K562 (cell line): ENCODE measurements at regions not wholly inside any gene's neighbourhood (a gene's known extent, or its start where the extent isn't known, plus 50 kb on each side); places are given as distances from the start of the nearest gene placed in this dataset.

Source experiments
- ATAC-seq: fragments of 200-7000 bp; cut with Tn5 transposase; 3 replicates; pipeline ENCODE4 v1.9.1; 2020; ENCODE audit warnings: moderate library complexity
- BruUV-seq: library from RNA; stranded (reverse); fragments of 400-500 nt; replicated peaks from 2 replicates; lab custom pipeline; 2021; lab: Mats Ljungman, UMichigan
- CTCF ChIA-PET: fragments of 300-600 bp; formaldehyde crosslinking; extraction: SDS; loops from one replicate; lab custom pipeline; 2021; ENCODE audit warnings: low intra/inter-chr PET ratio; lab: Yijun Ruan, JAX
- POLR2A ChIA-PET: fragments of 300-600, 350-650 bp; sonication (Branson Sonifier 250); formaldehyde crosslinking; extraction: SDS; loops from one replicate; lab custom pipeline; 2021; ENCODE audit warnings: antibody characterized with exemption, inconsistent platforms; lab: Yijun Ruan, JAX
- DNase-seq, 4 experiments: peaks; one replicate each; pipeline versions ENCODE4 v3.0.0 to v3.0.0-alpha.2; 2011 to 2018; ENCODE audit warnings: low spot score in 3 of 4, mixed read lengths in 3 of 4; ENCODE audit errors: extremely low read depth in 1 of 4
- FAIRE-seq: peaks from 2 replicates; lab custom pipeline; 2011; peaks lifted over from hg19 to GRCh38; lab: Jason Lieb, UNC
- H2AFZ ChIP-seq: 2 replicates; pipeline ENCODE4 v1.6.0; 2011; ENCODE audit warnings: low read depth, low read length, control low read depth, inconsistent platforms
- H3K27ac ChIP-seq: fragments of 200-600 bp; 3 replicates; pipeline ENCODE4 v1.8.0; 2011; ENCODE audit warnings: low read depth, mild to moderate bottlenecking, control low read depth, inconsistent platforms, low read length, moderate library complexity, mixed read lengths; ENCODE audit errors: extremely low read depth
- H3K27me3 ChIP-seq, 2 experiments: fragments of 300-600 bp in 1 of 2; 2 replicates in 1 of 2; 3 replicates in 1 of 2; pipeline versions ENCODE4 v1.6.0 to v1.8.0; 2011; ENCODE audit warnings: inconsistent platforms in 2 of 2, low read length in 2 of 2, mild to moderate bottlenecking in 1 of 2, mixed read lengths in 1 of 2, moderate library complexity in 1 of 2; ENCODE audit not compliant: control insufficient read depth in 2 of 2, insufficient read depth in 2 of 2
- H3K36me3 ChIP-seq: fragments of 300-600 bp; 3 replicates; pipeline ENCODE4 v1.8.0; 2011; ENCODE audit warnings: mild to moderate bottlenecking, low read length, inconsistent platforms; ENCODE audit not compliant: control insufficient read depth, insufficient read depth
- H3K4me1 ChIP-seq, 2 experiments: fragments of 200-600 bp in 1 of 2; replicated peaks in 1 of 2; 2 replicates in 1 of 2; 3 replicates in 1 of 2; pipeline versions ENCODE4 v1.5.1 to v1.8.0; 2011; ENCODE audit warnings: inconsistent platforms in 2 of 2, low read length in 2 of 2, mild to moderate bottlenecking in 1 of 2, mixed read lengths in 1 of 2, moderate library complexity in 1 of 2; ENCODE audit not compliant: control insufficient read depth in 2 of 2, insufficient read depth in 2 of 2
- H3K4me2 ChIP-seq: 2 replicates; pipeline ENCODE4 v1.6.1; 2011; ENCODE audit warnings: low read length, control low read depth, inconsistent platforms, mixed read lengths; ENCODE audit not compliant: insufficient read depth
- H3K4me3 ChIP-seq: fragments of 200-600 bp; sonication (generic), shearing (Covaris generic); 2 replicates; pipeline ENCODE4 v1.5.1; 2016; ENCODE audit warnings: control low read depth, inconsistent platforms
- H3K79me2 ChIP-seq: fragments of 200-600 bp; 3 replicates; pipeline ENCODE4 v1.8.0; 2011; ENCODE audit warnings: low read length, inconsistent platforms; ENCODE audit not compliant: control insufficient read depth, insufficient read depth
- H3K9ac ChIP-seq, 2 experiments: 2 replicates each; pipeline versions ENCODE4 v1.6.0 to v1.6.1; 2011; ENCODE audit warnings: low read depth in 2 of 2, low read length in 2 of 2, control low read depth in 1 of 2, inconsistent platforms in 1 of 2, mild to moderate bottlenecking in 1 of 2, mixed read lengths in 1 of 2; ENCODE audit not compliant: insufficient read depth in 1 of 2
- H3K9me1 ChIP-seq: one replicate; pipeline ENCODE4 v1.6.0; 2011; ENCODE audit warnings: inconsistent platforms, mild to moderate bottlenecking, low read length, moderate library complexity; ENCODE audit not compliant: control insufficient read depth, insufficient read depth
- H3K9me3 ChIP-seq: replicated peaks from 2 replicates; pipeline ENCODE4 v1.5.1; 2011; ENCODE audit warnings: low read depth, low read length, inconsistent platforms; ENCODE audit not compliant: control insufficient read depth, insufficient read depth
- H4K20me1 ChIP-seq: replicated peaks from 2 replicates; pipeline ENCODE4 v1.6.1; 2011; ENCODE audit warnings: low read length, inconsistent platforms, mixed read lengths; ENCODE audit not compliant: control insufficient read depth, insufficient read depth
- ILK ChIP-seq: fragments of 450-650 bp; IDR thresholded peaks from 2 replicates; pipeline ENCODE4 v1.6.1; 2016; ENCODE audit warnings: missing genetic modification characterization, low read depth, mild to moderate bottlenecking, missing compliant biosample characterization, moderate library complexity, borderline replicate concordance
- MEF2D ChIP-seq: conservative IDR thresholded peaks from 2 replicates; pipeline ENCODE4 v1.6.1; 2016; ENCODE audit warnings: low read depth, missing genetic modification characterization, missing compliant biosample characterization
- NCOA1 ChIP-seq: fragments of 450-650 bp; IDR thresholded peaks from 2 replicates; pipeline ENCODE4 v1.6.1; 2016; ENCODE audit warnings: low read depth
- NCOA2 ChIP-seq, 2 experiments: fragments of 450-650 bp; IDR thresholded peaks; 2 replicates each; pipeline ENCODE4 v1.6.1; 2018; ENCODE audit warnings: mild to moderate bottlenecking in 2 of 2, moderate library complexity in 1 of 2; ENCODE audit not compliant: partially characterized antibody in 2 of 2
- SMARCB1 ChIP-seq: IDR thresholded peaks from 2 replicates; pipeline ENCODE4 v1.6.1; 2011; ENCODE audit warnings: improper control_type of control experiment, low read depth; ENCODE audit not compliant: insufficient read length
- SNRNP70 ChIP-seq: fragments of 200-400 bp; formaldehyde crosslinking; optimal IDR thresholded peaks from 2 replicates; pipeline ENCODE3; 2017; ENCODE audit warnings: low read depth, low read length
- WGBS: fragments of 100-300 bp; shearing (Covaris generic); methylation state at CpG from one replicate; pipeline ENCODE4 v1.1.6; 2016; ENCODE audit warnings: low coverage, mixed read lengths; ENCODE audit not compliant: insufficient coverage; ENCODE audit errors: missing lambda C conversion rate; 5-methylcytosine and 5-hydroxymethylcytosine counted together
- in situ Hi-C: fragments of 300-500 bp; cut with MboI; formaldehyde crosslinking; loops from 4 replicates; pipeline ENCODE4 v1.15.0; 2018; ENCODE audit warnings: inconsistent platforms, mixed read lengths
- intact Hi-C: fragments of 100-400 bp; cut with micrococcal nuclease; formaldehyde crosslinking; loops from 2 replicates; pipeline ENCODE4 v1.14.2; 2022
- TF ChIP-seq, protein P1 (sequence below): fragments of 450-650 bp; IDR thresholded peaks from 2 replicates; pipeline ENCODE4 v1.7.0; 2016; ENCODE audit warnings: borderline replicate concordance
- TF ChIP-seq, protein P2 (sequence below): fragments of 450-650 bp; formaldehyde crosslinking; IDR thresholded peaks from 2 replicates; pipeline ENCODE4 v1.4.0; 2020; ENCODE audit warnings: mild to moderate bottlenecking, moderate library complexity

- Histone ChIP-seq H4K20me1 (no peaks in the 10 kb centered on the region), H3K4me2 (no peak overlapping the region), H3K9me1 (no peaks in the 10 kb centered on the region), H3K9ac (no peak overlapping the region), H2AFZ (no peak overlapping the region), H3K9me3 (no peaks in the 10 kb centered on the region), H3K79me2 (no peaks in the 10 kb centered on the region), H3K4me1 (no peaks in the 10 kb centered on the region), H3K27me3 (no peaks in the 10 kb centered on the region), H3K27ac (no peak overlapping the region), H3K36me3 (no peaks in the 10 kb centered on the region), H3K4me3 (no peak overlapping the region)
- no peak for ATAC-seq
- in situ Hi-C loops (no loop called here), intact Hi-C loops (no loop called here)
- 2% methylated on average over 2 of the region's 2 CpGs for WGBS
- POLR2A ChIA-PET = no interaction called here
- CTCF ChIA-PET = no interaction called here
- DNase-seq = no peak
- no peak for FAIRE-seq
- no peak for TF ChIP-seq NCOA2 (IDR thresholded peaks at IDR 0.05; ENCODE audit: partially characterized antibody in 2 of 2)
- no peak for TF ChIP-seq ILK
- TF ChIP-seq, protein P1, sequence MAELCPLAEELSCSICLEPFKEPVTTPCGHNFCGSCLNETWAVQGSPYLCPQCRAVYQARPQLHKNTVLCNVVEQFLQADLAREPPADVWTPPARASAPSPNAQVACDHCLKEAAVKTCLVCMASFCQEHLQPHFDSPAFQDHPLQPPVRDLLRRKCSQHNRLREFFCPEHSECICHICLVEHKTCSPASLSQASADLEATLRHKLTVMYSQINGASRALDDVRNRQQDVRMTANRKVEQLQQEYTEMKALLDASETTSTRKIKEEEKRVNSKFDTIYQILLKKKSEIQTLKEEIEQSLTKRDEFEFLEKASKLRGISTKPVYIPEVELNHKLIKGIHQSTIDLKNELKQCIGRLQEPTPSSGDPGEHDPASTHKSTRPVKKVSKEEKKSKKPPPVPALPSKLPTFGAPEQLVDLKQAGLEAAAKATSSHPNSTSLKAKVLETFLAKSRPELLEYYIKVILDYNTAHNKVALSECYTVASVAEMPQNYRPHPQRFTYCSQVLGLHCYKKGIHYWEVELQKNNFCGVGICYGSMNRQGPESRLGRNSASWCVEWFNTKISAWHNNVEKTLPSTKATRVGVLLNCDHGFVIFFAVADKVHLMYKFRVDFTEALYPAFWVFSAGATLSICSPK = no peak
- TF ChIP-seq, protein P2, sequence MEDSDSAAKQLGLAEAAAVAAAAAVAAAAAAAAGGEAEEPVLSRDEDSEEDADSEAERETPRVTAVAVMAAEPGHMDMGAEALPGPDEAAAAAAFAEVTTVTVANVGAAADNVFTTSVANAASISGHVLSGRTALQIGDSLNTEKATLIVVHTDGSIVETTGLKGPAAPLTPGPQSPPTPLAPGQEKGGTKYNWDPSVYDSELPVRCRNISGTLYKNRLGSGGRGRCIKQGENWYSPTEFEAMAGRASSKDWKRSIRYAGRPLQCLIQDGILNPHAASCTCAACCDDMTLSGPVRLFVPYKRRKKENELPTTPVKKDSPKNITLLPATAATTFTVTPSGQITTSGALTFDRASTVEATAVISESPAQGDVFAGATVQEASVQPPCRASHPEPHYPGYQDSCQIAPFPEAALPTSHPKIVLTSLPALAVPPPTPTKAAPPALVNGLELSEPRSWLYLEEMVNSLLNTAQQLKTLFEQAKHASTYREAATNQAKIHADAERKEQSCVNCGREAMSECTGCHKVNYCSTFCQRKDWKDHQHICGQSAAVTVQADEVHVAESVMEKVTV (CRISPR knock-in tag) = no peak
- no peak for TF ChIP-seq NCOA1
- TF ChIP-seq SNRNP70 = no peak
- no peak for TF ChIP-seq MEF2D (tag)
- TF ChIP-seq SMARCB1 = no peak
- BruUV-seq = no TSS peak
Measured at GRCh38 chr7:119436882-119437281, 836.1 kb upstream of the KCND2 start.
